ENCODE measurements at regions not wholly inside any gene's neighbourhood (a gene's known extent, or its start where the extent isn't known, plus 50 kb on each side); places are given as distances from the start of the nearest gene placed in this dataset.
A peak's percentile ranks its signal among the peaks of the same experiment; 100 is the strongest.

DNA sequence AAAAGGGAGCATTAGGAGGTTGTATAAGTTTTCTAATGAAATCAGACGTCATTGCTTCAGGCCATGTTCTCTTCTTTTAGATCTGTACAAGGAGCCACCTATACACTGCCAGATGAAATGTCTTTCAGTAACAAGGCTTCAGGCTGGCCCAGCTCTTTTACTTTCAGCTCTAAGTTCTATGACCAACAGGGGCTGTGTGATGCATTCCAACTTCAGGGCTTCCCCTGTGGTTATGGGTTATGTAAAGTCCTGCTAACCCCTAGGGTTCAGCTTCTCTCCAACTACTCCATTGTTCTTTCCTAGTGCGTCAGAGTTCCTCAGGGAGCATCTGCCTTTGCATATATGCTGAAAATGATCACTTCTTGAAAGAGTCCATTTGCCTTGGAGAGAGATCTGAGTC lies 79.4 kb upstream of the TTC29 start:
- no peaks in the 10 kb centered on the region for H3K4me1 Mint-ChIP-seq
- no peaks in the 10 kb centered on the region for H3K36me3 Mint-ChIP-seq (ENCODE audit: low read depth)
- no peak overlapping the region for H3K27ac Mint-ChIP-seq
- peaks cover 3% of the 10 kb centered on the region for H3K9me3 Mint-ChIP-seq
- no peaks in the 10 kb centered on the region for H3K27me3 Mint-ChIP-seq (ENCODE audit: low read depth)
- TF ChIP-seq, protein P1, sequence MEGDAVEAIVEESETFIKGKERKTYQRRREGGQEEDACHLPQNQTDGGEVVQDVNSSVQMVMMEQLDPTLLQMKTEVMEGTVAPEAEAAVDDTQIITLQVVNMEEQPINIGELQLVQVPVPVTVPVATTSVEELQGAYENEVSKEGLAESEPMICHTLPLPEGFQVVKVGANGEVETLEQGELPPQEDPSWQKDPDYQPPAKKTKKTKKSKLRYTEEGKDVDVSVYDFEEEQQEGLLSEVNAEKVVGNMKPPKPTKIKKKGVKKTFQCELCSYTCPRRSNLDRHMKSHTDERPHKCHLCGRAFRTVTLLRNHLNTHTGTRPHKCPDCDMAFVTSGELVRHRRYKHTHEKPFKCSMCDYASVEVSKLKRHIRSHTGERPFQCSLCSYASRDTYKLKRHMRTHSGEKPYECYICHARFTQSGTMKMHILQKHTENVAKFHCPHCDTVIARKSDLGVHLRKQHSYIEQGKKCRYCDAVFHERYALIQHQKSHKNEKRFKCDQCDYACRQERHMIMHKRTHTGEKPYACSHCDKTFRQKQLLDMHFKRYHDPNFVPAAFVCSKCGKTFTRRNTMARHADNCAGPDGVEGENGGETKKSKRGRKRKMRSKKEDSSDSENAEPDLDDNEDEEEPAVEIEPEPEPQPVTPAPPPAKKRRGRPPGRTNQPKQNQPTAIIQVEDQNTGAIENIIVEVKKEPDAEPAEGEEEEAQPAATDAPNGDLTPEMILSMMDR (IDR thresholded peaks at IDR 0.05; ENCODE audit: unreplicated experiment in 3 of 3) = no peak
- H3K4me3 Mint-ChIP-seq = no peak overlapping the region

DNA sequence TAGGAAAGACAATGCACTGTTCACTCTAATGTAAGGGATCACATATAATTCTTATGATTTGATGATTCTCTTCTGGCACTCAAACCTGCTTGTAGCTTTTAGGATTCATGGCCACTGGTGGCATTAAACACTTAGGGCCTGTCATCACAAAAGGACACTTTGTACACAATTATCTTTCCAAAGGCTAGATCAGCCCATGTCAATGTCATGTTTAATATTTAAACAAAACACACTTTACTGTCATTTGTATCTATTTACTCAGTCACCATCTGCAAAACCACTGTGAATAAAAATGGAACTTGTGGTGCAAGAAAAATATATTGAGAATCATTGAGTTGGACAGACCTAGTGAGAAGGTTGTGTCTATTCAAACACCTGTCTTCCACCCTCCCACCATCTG lies 83.6 kb upstream of the TTC29 start:
- Mint-ChIP-seq H3K4me3 (no peak overlapping the region), H3K27me3 (ENCODE audit: low read depth) (no peaks in the 10 kb centered on the region)

DNA sequence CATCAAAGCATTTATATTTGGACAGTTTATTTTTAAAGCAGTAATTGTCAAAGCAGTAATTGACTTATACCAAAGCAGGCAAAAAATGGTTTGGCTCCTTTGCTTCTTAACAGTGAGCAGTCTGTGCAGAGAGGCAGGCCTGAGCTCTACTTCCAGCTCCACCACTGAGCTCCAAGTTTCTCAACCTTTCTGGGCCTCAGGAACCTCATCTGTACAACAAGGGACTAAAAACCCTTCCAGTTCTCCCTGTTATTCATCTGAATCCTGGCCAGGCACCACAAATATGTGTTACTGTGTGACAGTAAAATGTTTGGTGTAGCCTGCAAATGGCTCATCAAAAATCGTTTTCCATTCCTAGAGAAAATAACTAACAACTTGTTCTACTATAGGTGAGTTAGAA lies 88.7 kb upstream of the TTC29 start:
- no peaks in the 10 kb centered on the region for H3K27me3 Mint-ChIP-seq (ENCODE audit: low read depth)
- H3K36me3 Mint-ChIP-seq (ENCODE audit: low read depth) = no peaks in the 10 kb centered on the region
- H3K4me3 Mint-ChIP-seq = no peak overlapping the region
- H3K4me1 Mint-ChIP-seq = no peaks in the 10 kb centered on the region
- no peaks in the 10 kb centered on the region for H3K9me3 Mint-ChIP-seq
- no peak overlapping the region for H3K27ac Mint-ChIP-seq
- TF ChIP-seq, protein P1 (IDR thresholded peaks at IDR 0.05; ENCODE audit: unreplicated experiment in 3 of 3) = no peak

More for the DNA sequence above, 83.6 kb upstream of the TTC29 start:
- Mint-ChIP-seq H3K9me3 (no peaks in the 10 kb centered on the region), H3K36me3 (ENCODE audit: low read depth) (no peaks in the 10 kb centered on the region), H3K4me1 (no peaks in the 10 kb centered on the region), H3K27ac (no peak overlapping the region)
- TF ChIP-seq, protein P1 (IDR thresholded peaks at IDR 0.05; ENCODE audit: unreplicated experiment in 3 of 3) = no peak

DNA sequence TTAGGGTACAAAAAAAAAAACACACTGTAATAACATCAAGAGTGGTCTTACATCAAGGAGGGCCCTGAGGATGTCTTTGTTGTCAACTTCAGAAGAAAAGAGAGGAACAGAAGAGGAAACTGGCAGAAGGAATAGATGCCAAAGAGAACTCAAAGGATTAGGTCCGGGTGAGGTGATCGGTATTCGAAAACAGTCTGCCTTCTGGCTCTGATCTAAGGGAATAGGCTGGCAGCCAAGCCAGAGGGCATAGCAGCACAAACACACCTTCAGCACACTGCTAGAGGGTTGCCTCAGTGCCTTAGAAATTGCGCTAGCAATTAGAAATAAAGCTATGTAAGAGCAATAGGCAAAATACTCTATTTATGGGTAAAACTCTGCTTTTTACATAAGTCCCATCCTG lies 91.4 kb upstream of the TTC29 start:
- TF ChIP-seq, protein P1 (IDR thresholded peaks at IDR 0.05; ENCODE audit: unreplicated experiment in 3 of 3) = no peak
- H3K4me1 Mint-ChIP-seq = peaks cover 15% of the 10 kb centered on the region
- H3K27me3 Mint-ChIP-seq (ENCODE audit: low read depth) = no peaks in the 10 kb centered on the region
- H3K9me3 Mint-ChIP-seq = no peaks in the 10 kb centered on the region
- no peaks in the 10 kb centered on the region for H3K36me3 Mint-ChIP-seq (ENCODE audit: low read depth)
- H3K27ac Mint-ChIP-seq = no peak overlapping the region
- H3K4me3 Mint-ChIP-seq = no peak overlapping the region

DNA sequence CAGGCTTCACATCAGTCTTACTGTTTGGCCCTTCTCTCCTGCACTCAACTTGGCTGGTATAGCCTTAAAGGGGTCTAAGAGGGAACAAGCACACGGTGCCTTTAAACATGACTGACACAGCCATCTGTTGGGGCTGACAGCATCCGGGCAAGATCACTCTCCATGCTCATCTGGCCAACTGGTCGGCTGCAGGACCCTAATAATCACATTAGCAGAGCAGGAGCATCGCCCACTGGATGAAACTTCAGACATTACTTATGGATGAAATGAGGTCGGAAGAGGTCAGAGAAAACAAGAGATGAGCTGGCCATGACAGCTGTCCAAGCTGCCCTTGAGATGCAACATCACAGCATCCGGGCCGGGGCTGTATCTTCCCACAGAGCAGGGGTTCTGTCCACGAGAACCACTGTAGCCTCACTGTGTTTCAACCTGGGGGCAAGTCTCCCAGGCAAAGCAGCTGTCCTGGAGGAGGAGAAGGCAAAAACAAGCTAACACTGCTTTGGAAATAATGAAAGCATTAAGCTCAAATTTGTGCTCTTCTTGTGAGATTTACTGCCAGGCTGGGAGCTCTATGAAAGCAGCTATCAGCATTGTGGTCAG lies 94.4 kb upstream of the TTC29 start:
- Mint-ChIP-seq H3K27me3 (ENCODE audit: low read depth) (no peaks in the 10 kb centered on the region), H3K36me3 (ENCODE audit: low read depth) (no peaks in the 10 kb centered on the region), H3K27ac (no peak overlapping the region), H3K9me3 (no peaks in the 10 kb centered on the region), H3K4me1 (peaks cover 15% of the 10 kb centered on the region), H3K4me3 (peak overlapping the region in 1 of 3 experiments; percentile 11)
- TF ChIP-seq, protein P1 (IDR thresholded peaks at IDR 0.05; ENCODE audit: unreplicated experiment in 3 of 3) = no peak

DNA sequence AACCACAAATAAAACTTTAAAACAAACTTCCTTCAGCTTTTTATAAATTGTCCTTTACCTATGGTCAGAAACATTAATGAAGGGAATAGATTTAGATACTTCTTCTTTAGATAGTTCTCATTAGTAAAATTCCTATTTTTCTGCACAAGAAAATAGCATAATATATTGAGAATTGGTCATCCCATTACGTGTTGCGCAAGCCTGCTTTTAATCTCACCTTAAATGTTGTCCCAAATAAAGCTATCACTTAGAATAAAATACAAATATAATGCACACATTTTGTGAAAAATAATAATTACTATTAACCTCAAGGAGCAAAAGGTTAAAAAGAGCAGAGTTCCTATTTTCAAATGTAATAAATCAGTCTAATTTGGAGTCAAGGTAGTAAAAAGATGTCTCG lies 95.2 kb upstream of the TTC29 start:
- Mint-ChIP-seq H3K9me3 (no peaks in the 10 kb centered on the region), H3K36me3 (ENCODE audit: low read depth) (no peaks in the 10 kb centered on the region), H3K27ac (no peak overlapping the region), H3K4me3 (no peak overlapping the region), H3K4me1 (peaks cover 15% of the 10 kb centered on the region), H3K27me3 (ENCODE audit: low read depth) (no peaks in the 10 kb centered on the region)
- TF ChIP-seq, protein P1 (IDR thresholded peaks at IDR 0.05; ENCODE audit: unreplicated experiment in 3 of 3) = no peak

Data from nephron (organoid).